ENCODE measurements at regions not wholly inside any gene's neighbourhood (a gene's known extent, or its start where the extent isn't known, plus 50 kb on each side); places are given as distances from the start of the nearest gene placed in this dataset.
"Not testable (repeated sequence)": the region's sequence is repeated elsewhere in the genome, so short reads cannot be mapped to it uniquely, and the experiment has no call there.

GRCh38 chr5:79924936-79925893, 65.8 kb downstream of the MTX3 start:
- peak; percentile 32 for DNase-seq

- no peak for DNase-seq
Observed at GRCh38 chr5:79923431-79923830, 67.6 kb downstream of the MTX3 start.

GRCh38 chr5:79922626-79923025, 68.4 kb downstream of the MTX3 start:
- no peak for DNase-seq

GRCh38 chr5:79907452-79907851, 83.6 kb downstream of the MTX3 start:
- DNase-seq, result not testable (repeated sequence)

GRCh38 chr5:79902571-79902970, 88.5 kb downstream of the MTX3 start:
- DNase-seq, result not testable (repeated sequence)

- no peak for DNase-seq
Observed at GRCh38 chr5:79901631-79902030, 89.4 kb downstream of the MTX3 start.

GRCh38 chr5:79898611-79899010, 92.5 kb downstream of the MTX3 start:
- DNase-seq, result no peak

GRCh38 chr5:79893976-79894375, 97.1 kb downstream of the MTX3 start:
- no peak for DNase-seq

- DNase-seq, result no peak
Observed at GRCh38 chr5:79893485-79893884, 97.6 kb downstream of the MTX3 start.

- DNase-seq, result no peak
Observed at GRCh38 chr5:79890930-79891249, 100.2 kb downstream of the MTX3 start.

- no peak for DNase-seq
Observed at GRCh38 chr5:79890119-79890929, 100.7 kb downstream of the MTX3 start.

GRCh38 chr5:79888643-79889042, 102.4 kb downstream of the MTX3 start:
- no peak for DNase-seq

GRCh38 chr5:79886925-79887655, 104.0 kb downstream of the MTX3 start:
- DNase-seq, result peak; percentile 8

GRCh38 chr5:79886456-79886855, 104.6 kb downstream of the MTX3 start:
- DNase-seq, result peak; percentile 38

- not testable (repeated sequence) for DNase-seq
Observed at GRCh38 chr5:79879880-79880279, 111.2 kb downstream of the MTX3 start.

- peak; percentile 12 for DNase-seq
Observed at GRCh38 chr5:79878721-79879336, 112.2 kb downstream of the MTX3 start.

GRCh38 chr5:79878136-79878679, 112.9 kb downstream of the MTX3 start:
- no peak for DNase-seq

- DNase-seq, result no peak
Observed at GRCh38 chr5:79876456-79876855, 114.6 kb downstream of the MTX3 start.

- DNase-seq, result no peak
Observed at GRCh38 chr5:79875230-79875629, 115.8 kb downstream of the MTX3 start.

GRCh38 chr5:79873187-79873586, 117.9 kb downstream of the MTX3 start:
- no peak for DNase-seq

GRCh38 chr5:79872291-79872690, 118.8 kb downstream of the MTX3 start:
- DNase-seq, result no peak

- no peak for DNase-seq
Observed at GRCh38 chr5:79871364-79872120, 119.5 kb downstream of the MTX3 start.
